ENCODE measurements at regions not wholly inside any gene's neighbourhood (a gene's known extent, or its start where the extent isn't known, plus 50 kb on each side); places are given as distances from the start of the nearest gene placed in this dataset.
A peak's percentile ranks its signal among the peaks of the same experiment; 100 is the strongest.

DNA sequence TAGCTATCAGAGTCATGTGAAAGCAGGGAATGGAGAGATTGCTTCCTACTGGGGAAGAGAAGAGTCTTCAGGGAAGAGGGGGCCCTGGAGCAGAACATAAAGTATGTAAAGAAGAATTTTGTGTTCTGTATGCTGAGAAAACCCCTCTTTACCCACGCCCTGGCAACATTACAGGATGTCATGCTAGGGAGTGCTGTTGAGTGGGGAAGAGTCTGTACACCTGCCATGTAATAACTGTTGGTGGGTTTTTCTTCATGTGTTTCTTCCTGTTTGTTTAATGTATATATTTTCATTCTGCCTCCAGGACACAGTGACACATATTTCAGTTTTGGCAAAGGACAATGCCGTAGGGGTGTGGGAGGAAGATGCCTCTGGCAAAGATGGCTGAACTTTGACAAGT, 122.8 kb upstream of the LPP start:
- TF ChIP-seq, protein P1, sequence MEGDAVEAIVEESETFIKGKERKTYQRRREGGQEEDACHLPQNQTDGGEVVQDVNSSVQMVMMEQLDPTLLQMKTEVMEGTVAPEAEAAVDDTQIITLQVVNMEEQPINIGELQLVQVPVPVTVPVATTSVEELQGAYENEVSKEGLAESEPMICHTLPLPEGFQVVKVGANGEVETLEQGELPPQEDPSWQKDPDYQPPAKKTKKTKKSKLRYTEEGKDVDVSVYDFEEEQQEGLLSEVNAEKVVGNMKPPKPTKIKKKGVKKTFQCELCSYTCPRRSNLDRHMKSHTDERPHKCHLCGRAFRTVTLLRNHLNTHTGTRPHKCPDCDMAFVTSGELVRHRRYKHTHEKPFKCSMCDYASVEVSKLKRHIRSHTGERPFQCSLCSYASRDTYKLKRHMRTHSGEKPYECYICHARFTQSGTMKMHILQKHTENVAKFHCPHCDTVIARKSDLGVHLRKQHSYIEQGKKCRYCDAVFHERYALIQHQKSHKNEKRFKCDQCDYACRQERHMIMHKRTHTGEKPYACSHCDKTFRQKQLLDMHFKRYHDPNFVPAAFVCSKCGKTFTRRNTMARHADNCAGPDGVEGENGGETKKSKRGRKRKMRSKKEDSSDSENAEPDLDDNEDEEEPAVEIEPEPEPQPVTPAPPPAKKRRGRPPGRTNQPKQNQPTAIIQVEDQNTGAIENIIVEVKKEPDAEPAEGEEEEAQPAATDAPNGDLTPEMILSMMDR (conservative IDR thresholded peaks at IDR 0.05; ENCODE audit: low read length) = peak; percentile 39; the same call in 1 of the 2 replicates
- no peak for TF ChIP-seq EZH2phosphoT487 (IDR thresholded peaks at IDR 0.05; ENCODE audit: borderline replicate concordance, low read depth, low read length)
